KMS-11 (cell line): ENCODE measurements at regions not wholly inside any gene's neighbourhood (a gene's known extent, or its start where the extent isn't known, plus 50 kb on each side); places are given as distances from the start of the nearest gene placed in this dataset.

Experiments used
- H2AFZ ChIP-seq: fragments of 200-600 bp; sonication (generic); 2 replicates; pipeline ENCODE4 v1.6.1; 2016; ENCODE audit warnings: antibody characterized with exemption, mixed run types, low read depth
- H3K27ac ChIP-seq: fragments of 200-600 bp; sonication (generic); 2 replicates; pipeline ENCODE4 v1.6.1; 2016; ENCODE audit warnings: mild to moderate bottlenecking, mixed run types
- H3K27me3 ChIP-seq: fragments of 200-600 bp; sonication (generic); 2 replicates; pipeline ENCODE4 v1.6.1; 2017; ENCODE audit warnings: mild to moderate bottlenecking, low read depth, mixed run types, moderate library complexity; ENCODE audit not compliant: insufficient read depth
- H3K36me3 ChIP-seq: fragments of 200-600 bp; sonication (generic); 2 replicates; pipeline ENCODE4 v1.6.1; 2017; ENCODE audit warnings: mild to moderate bottlenecking, mixed run types; ENCODE audit not compliant: insufficient read depth
- H3K4me1 ChIP-seq: fragments of 200-600 bp; sonication (generic); 2 replicates; pipeline ENCODE4 v1.6.1; 2016; ENCODE audit warnings: mild to moderate bottlenecking, low read depth, mixed run types; ENCODE audit not compliant: poor library complexity, severe bottlenecking
- H3K4me2 ChIP-seq: fragments of 200-600 bp; sonication (generic); 2 replicates; pipeline ENCODE4 v1.7.0; 2016; ENCODE audit warnings: mild to moderate bottlenecking, mixed run types
- H3K4me3 ChIP-seq: fragments of 200-600 bp; sonication (generic); IDR thresholded peaks from 2 replicates; pipeline ENCODE4 v1.6.1; 2017; ENCODE audit warnings: low read depth, low read length, mixed read lengths; ENCODE audit not compliant: insufficient read depth
- H3K79me2 ChIP-seq: fragments of 200-600 bp; sonication (generic); 2 replicates; pipeline ENCODE4 v1.6.1; 2016; ENCODE audit warnings: low read depth, mixed run types; ENCODE audit not compliant: insufficient read depth
- H3K9ac ChIP-seq: fragments of 200-600 bp; sonication (generic); 2 replicates; pipeline ENCODE4 v1.6.1; 2016; ENCODE audit warnings: mild to moderate bottlenecking, mixed run types
- H4K20me1 ChIP-seq: fragments of 200-600 bp; sonication (generic); 2 replicates; pipeline ENCODE4 v1.6.1; 2016; ENCODE audit warnings: mild to moderate bottlenecking, mixed run types; ENCODE audit not compliant: insufficient read depth
- TF ChIP-seq, protein P1 (sequence below): fragments of 200-600 bp; sonication (generic); conservative IDR thresholded peaks from 2 replicates; pipeline ENCODE4 v1.6.1; 2017; ENCODE audit warnings: low read depth, mild to moderate bottlenecking, antibody characterized with exemption, low read length, moderate library complexity, mixed read lengths

- Histone ChIP-seq H3K9ac (no peak overlapping the region), H3K36me3 (no peaks in the 10 kb centered on the region), H3K27ac (no peak overlapping the region), H3K4me2 (no peak overlapping the region), H3K4me1 (no peaks in the 10 kb centered on the region), H3K4me3 (no peak overlapping the region), H2AFZ (no peak overlapping the region), H3K27me3 (peaks cover 7% of the 10 kb centered on the region; the same call in 1 of the 2 replicates), H3K79me2 (no peaks in the 10 kb centered on the region), H4K20me1 (no peaks in the 10 kb centered on the region)
- TF ChIP-seq, protein P1, sequence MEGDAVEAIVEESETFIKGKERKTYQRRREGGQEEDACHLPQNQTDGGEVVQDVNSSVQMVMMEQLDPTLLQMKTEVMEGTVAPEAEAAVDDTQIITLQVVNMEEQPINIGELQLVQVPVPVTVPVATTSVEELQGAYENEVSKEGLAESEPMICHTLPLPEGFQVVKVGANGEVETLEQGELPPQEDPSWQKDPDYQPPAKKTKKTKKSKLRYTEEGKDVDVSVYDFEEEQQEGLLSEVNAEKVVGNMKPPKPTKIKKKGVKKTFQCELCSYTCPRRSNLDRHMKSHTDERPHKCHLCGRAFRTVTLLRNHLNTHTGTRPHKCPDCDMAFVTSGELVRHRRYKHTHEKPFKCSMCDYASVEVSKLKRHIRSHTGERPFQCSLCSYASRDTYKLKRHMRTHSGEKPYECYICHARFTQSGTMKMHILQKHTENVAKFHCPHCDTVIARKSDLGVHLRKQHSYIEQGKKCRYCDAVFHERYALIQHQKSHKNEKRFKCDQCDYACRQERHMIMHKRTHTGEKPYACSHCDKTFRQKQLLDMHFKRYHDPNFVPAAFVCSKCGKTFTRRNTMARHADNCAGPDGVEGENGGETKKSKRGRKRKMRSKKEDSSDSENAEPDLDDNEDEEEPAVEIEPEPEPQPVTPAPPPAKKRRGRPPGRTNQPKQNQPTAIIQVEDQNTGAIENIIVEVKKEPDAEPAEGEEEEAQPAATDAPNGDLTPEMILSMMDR, result no peak
Measured at GRCh38 chr16:87134628-87134995, 182.6 kb downstream of the C16orf95 start.

DNA sequence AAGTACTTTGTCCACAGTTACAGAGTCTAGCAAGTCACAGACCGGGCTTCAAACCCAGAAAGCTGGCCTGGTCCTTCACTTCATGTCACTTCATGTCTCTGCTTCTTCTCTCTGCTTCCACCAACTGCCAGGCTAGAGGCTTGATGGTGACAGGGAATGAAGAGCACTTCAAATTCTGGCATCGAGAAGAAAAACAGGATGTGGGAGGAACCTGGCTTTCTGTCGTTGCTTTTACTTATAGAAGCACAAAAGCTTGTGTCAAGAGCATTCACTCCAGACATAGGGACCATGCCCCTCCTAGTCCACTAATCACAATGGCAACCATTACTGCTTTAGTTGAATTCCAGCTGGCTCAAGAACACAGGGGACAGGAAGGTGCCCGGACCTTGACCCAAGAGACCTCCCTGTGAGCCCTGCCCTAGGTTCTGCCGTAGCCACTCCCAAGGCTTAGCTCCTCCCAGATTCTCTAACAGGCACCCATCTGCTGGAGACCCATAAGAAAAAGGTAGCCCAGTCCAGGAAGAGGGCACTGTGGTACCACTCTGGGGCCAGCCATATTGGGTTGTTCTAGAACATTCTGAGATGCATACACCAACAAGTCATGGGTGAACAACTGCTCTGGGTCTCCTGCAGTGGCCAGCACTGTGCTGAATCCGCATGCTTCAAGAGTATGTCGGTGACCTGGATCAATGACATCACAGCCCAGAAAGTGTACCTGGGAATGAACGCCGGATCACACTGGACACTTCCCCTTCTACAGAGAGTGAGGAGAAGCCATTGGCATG lies 181.8 kb downstream of the C16orf95 start:
- H3K4me3 ChIP-seq, result no peak overlapping the region
- no peak overlapping the region for H2AFZ ChIP-seq
- H3K4me2 ChIP-seq, result no peak overlapping the region
- H3K79me2 ChIP-seq, result no peaks in the 10 kb centered on the region
- peaks cover 7% of the 10 kb centered on the region; the same call in 1 of the 2 replicates for H3K27me3 ChIP-seq
- H4K20me1 ChIP-seq, result no peaks in the 10 kb centered on the region
- no peak overlapping the region for H3K9ac ChIP-seq
- H3K27ac ChIP-seq, result no peak overlapping the region
- H3K4me1 ChIP-seq, result no peaks in the 10 kb centered on the region
- TF ChIP-seq, protein P1, result no peak
- H3K36me3 ChIP-seq, result no peaks in the 10 kb centered on the region

GRCh38 chr16:87138316-87138715 lies 178.9 kb downstream of the C16orf95 start:
- no peaks in the 10 kb centered on the region for H3K79me2 ChIP-seq
- TF ChIP-seq, protein P1, result no peak
- H3K4me2 ChIP-seq, result no peak overlapping the region
- no peak overlapping the region for H3K4me3 ChIP-seq
- H3K36me3 ChIP-seq, result no peaks in the 10 kb centered on the region
- no peak overlapping the region for H3K9ac ChIP-seq
- H2AFZ ChIP-seq, result no peak overlapping the region
- no peaks in the 10 kb centered on the region for H3K4me1 ChIP-seq
- H4K20me1 ChIP-seq, result no peaks in the 10 kb centered on the region
- no peak overlapping the region for H3K27ac ChIP-seq
- H3K27me3 ChIP-seq, result peaks cover 11% of the 10 kb centered on the region; the same call in 1 of the 2 replicates

DNA sequence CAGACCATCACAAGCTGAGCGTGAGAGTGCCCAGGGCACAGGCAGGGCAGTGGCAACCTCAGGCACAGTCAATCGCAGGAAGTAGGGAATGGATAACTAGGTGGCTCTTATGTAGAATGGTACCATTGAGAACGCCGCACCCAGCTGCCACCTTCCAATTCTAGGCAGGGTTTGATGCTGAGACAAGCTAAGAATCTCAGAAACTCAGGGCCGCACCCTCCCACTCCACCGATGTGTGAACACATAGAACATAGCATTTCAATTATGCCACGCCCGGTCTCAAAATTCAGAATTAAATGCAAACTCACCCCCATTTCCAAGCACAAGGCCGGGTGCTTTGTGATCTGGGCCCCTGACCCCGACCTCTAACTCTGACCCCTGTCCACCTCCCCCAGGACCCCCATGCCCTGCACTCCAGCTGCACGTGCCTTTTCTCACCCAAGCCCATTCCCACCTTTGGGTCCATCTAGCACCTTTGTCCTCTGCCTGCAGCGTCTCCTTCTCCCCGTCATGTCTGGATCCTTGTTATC lies 178.4 kb downstream of the C16orf95 start:
- TF ChIP-seq, protein P1, result no peak
- Histone ChIP-seq H2AFZ (no peak overlapping the region), H3K36me3 (no peaks in the 10 kb centered on the region), H3K4me3 (no peak overlapping the region), H3K4me1 (no peaks in the 10 kb centered on the region), H3K4me2 (no peak overlapping the region), H4K20me1 (no peaks in the 10 kb centered on the region), H3K27me3 (peaks cover 11% of the 10 kb centered on the region; the same call in 1 of the 2 replicates), H3K27ac (no peak overlapping the region), H3K79me2 (no peaks in the 10 kb centered on the region), H3K9ac (no peak overlapping the region)
